ENCODE measurements at regions not wholly inside any gene's neighbourhood (a gene's known extent, or its start where the extent isn't known, plus 50 kb on each side); places are given as distances from the start of the nearest gene placed in this dataset.

GRCh38 chr18:987325-988186 lies 82.9 kb downstream of the ADCYAP1 start:
- intact Hi-C loops (cut with DNase I, micrococcal nuclease): no loop called here
- Histone ChIP-seq H3K4me1 (ENCODE audit: low read depth) (no peaks in the 10 kb centered on the region), H3K4me3 (no peak overlapping the region), H3K36me3 (ENCODE audit: low read depth) (no peaks in the 10 kb centered on the region), H3K9me3 (peaks cover 9% of the 10 kb centered on the region)
- ATAC-seq (no peak), DNase-seq (no peak)
- no peak for TF ChIP-seq CTCF (IDR thresholded peaks at IDR 0.05)

- no peak for TF ChIP-seq CTCF (IDR thresholded peaks at IDR 0.05)
- Histone ChIP-seq H3K9me3 (peaks cover 9% of the 10 kb centered on the region), H3K4me1 (ENCODE audit: low read depth) (no peaks in the 10 kb centered on the region), H3K4me3 (no peak overlapping the region), H3K36me3 (ENCODE audit: low read depth) (no peaks in the 10 kb centered on the region)
- intact Hi-C loops (cut with DNase I, micrococcal nuclease): no loop called here
- DNase-seq: no peak
- no peak for ATAC-seq
Observed at GRCh38 chr18:989425-989824, 84.8 kb downstream of the ADCYAP1 start.

GRCh38 chr18:990197-990596 lies 85.5 kb downstream of the ADCYAP1 start:
- DNase-seq: no peak
- intact Hi-C loops (cut with DNase I, micrococcal nuclease): no loop called here
- Histone ChIP-seq H3K36me3 (ENCODE audit: low read depth) (no peaks in the 10 kb centered on the region), H3K4me1 (ENCODE audit: low read depth) (no peaks in the 10 kb centered on the region), H3K9me3 (peaks cover 11% of the 10 kb centered on the region), H3K4me3 (no peak overlapping the region)
- no peak for TF ChIP-seq CTCF (IDR thresholded peaks at IDR 0.05)
- ATAC-seq: no peak

GRCh38 chr18:991441-991840 lies 86.8 kb downstream of the ADCYAP1 start:
- no peak for ATAC-seq
- TF ChIP-seq CTCF (IDR thresholded peaks at IDR 0.05): no peak
- intact Hi-C loops (cut with DNase I, micrococcal nuclease): no loop called here

GRCh38 chr18:993560-993959 lies 88.9 kb downstream of the ADCYAP1 start:
- ATAC-seq (no peak), DNase-seq (no peak)
- Histone ChIP-seq H3K4me3 (no peak overlapping the region), H3K36me3 (ENCODE audit: low read depth) (no peaks in the 10 kb centered on the region), H3K4me1 (ENCODE audit: low read depth) (no peaks in the 10 kb centered on the region), H3K9me3 (peaks cover 16% of the 10 kb centered on the region)
- no peak for TF ChIP-seq CTCF (IDR thresholded peaks at IDR 0.05)
- intact Hi-C loops (cut with DNase I, micrococcal nuclease): no loop called here

More at GRCh38 chr18:991441-991840, 86.8 kb downstream of the ADCYAP1 start:
- Histone ChIP-seq H3K4me3 (no peak overlapping the region), H3K4me1 (ENCODE audit: low read depth) (no peaks in the 10 kb centered on the region), H3K36me3 (ENCODE audit: low read depth) (no peaks in the 10 kb centered on the region), H3K9me3 (peaks cover 16% of the 10 kb centered on the region)
- DNase-seq: no peak

Measured in mucosa of descending colon (tissue), 3 donors.